ENCODE measurements at regions not wholly inside any gene's neighbourhood (a gene's known extent, or its start where the extent isn't known, plus 50 kb on each side); places are given as distances from the start of the nearest gene placed in this dataset.

GRCh38 chr18:24976502-24976901 is 375.5 kb downstream of the ZNF521 start:
- no peak for DNase-seq (ENCODE audit: low read depth)
- no peak for TF ChIP-seq CTCF (IDR thresholded peaks at IDR 0.05; ENCODE audit: insufficient read depth, low read depth, low read length)
- no peak overlapping the region for H3K4me3 ChIP-seq (ENCODE audit: low read depth, low read length)

- DNase-seq (ENCODE audit: low read depth): no peak
- H3K4me3 ChIP-seq (ENCODE audit: low read depth, low read length): no peak overlapping the region
- no peak for TF ChIP-seq CTCF (IDR thresholded peaks at IDR 0.05; ENCODE audit: insufficient read depth, low read depth, low read length)
Measured at GRCh38 chr18:24979235-24979634, 372.7 kb downstream of the ZNF521 start.

- no peak overlapping the region for H3K4me3 ChIP-seq (ENCODE audit: low read depth, low read length)
- TF ChIP-seq CTCF (IDR thresholded peaks at IDR 0.05; ENCODE audit: insufficient read depth, low read depth, low read length): no peak
- DNase-seq (ENCODE audit: low read depth): no peak
Measured at GRCh38 chr18:24982831-24983230, 369.1 kb downstream of the ZNF521 start.

- no peak for TF ChIP-seq CTCF (IDR thresholded peaks at IDR 0.05; ENCODE audit: insufficient read depth, low read depth, low read length)
- no peak for DNase-seq (ENCODE audit: low read depth)
- no peak overlapping the region for H3K4me3 ChIP-seq (ENCODE audit: low read depth, low read length)
Measured at GRCh38 chr18:24983566-24984139, 368.3 kb downstream of the ZNF521 start.

GRCh38 chr18:24985586-24985985 is 366.4 kb downstream of the ZNF521 start:
- no peak for TF ChIP-seq CTCF (IDR thresholded peaks at IDR 0.05; ENCODE audit: insufficient read depth, low read depth, low read length)
- H3K4me3 ChIP-seq (ENCODE audit: low read depth, low read length): no peak overlapping the region
- no peak for DNase-seq (ENCODE audit: low read depth)

GRCh38 chr18:24986666-24987302 is 365.2 kb downstream of the ZNF521 start:
- DNase-seq (ENCODE audit: low read depth): no peak
- H3K4me3 ChIP-seq (ENCODE audit: low read depth, low read length): no peak overlapping the region
- no peak for TF ChIP-seq CTCF (IDR thresholded peaks at IDR 0.05; ENCODE audit: insufficient read depth, low read depth, low read length)

Data from fibroblast of villous mesenchyme (primary cell).